ENCODE measurements at regions not wholly inside any gene's neighbourhood (a gene's known extent, or its start where the extent isn't known, plus 50 kb on each side); places are given as distances from the start of the nearest gene placed in this dataset.

GRCh38 chr4:179823342-179823741 is 2381.1 kb upstream of the AGA start:
- no peak for DNase-seq (ENCODE audit: insufficient read length, low spot score, missing footprints)
- H3K36me3 ChIP-seq (ENCODE audit: insufficient read depth, low read length) = no peaks in the 10 kb centered on the region
- H2AFZ ChIP-seq (ENCODE audit: low read length) = no peak overlapping the region
- no peaks in the 10 kb centered on the region for H3K4me1 ChIP-seq (ENCODE audit: insufficient read depth, low read length)
- H3K4me3 ChIP-seq (ENCODE audit: insufficient read depth, low read length) = no peak overlapping the region
- no peaks in the 10 kb centered on the region for H4K20me1 ChIP-seq (ENCODE audit: insufficient read depth, low read length)
- no peaks in the 10 kb centered on the region for H3K27me3 ChIP-seq (ENCODE audit: insufficient read depth, low read length)
- TF ChIP-seq, protein P1, sequence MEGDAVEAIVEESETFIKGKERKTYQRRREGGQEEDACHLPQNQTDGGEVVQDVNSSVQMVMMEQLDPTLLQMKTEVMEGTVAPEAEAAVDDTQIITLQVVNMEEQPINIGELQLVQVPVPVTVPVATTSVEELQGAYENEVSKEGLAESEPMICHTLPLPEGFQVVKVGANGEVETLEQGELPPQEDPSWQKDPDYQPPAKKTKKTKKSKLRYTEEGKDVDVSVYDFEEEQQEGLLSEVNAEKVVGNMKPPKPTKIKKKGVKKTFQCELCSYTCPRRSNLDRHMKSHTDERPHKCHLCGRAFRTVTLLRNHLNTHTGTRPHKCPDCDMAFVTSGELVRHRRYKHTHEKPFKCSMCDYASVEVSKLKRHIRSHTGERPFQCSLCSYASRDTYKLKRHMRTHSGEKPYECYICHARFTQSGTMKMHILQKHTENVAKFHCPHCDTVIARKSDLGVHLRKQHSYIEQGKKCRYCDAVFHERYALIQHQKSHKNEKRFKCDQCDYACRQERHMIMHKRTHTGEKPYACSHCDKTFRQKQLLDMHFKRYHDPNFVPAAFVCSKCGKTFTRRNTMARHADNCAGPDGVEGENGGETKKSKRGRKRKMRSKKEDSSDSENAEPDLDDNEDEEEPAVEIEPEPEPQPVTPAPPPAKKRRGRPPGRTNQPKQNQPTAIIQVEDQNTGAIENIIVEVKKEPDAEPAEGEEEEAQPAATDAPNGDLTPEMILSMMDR (IDR thresholded peaks at IDR 0.05; ENCODE audit: extremely low read depth, low read depth, low read length) = no peak
- H3K79me2 ChIP-seq (ENCODE audit: insufficient read depth, low read length) = no peaks in the 10 kb centered on the region
- H3K4me2 ChIP-seq (ENCODE audit: insufficient read depth, low read length) = no peak overlapping the region
- H3K9me3 ChIP-seq (ENCODE audit: low read depth, low read length) = no peaks in the 10 kb centered on the region
- no peak overlapping the region for H3K27ac ChIP-seq (ENCODE audit: low read depth, low read length)

DNA sequence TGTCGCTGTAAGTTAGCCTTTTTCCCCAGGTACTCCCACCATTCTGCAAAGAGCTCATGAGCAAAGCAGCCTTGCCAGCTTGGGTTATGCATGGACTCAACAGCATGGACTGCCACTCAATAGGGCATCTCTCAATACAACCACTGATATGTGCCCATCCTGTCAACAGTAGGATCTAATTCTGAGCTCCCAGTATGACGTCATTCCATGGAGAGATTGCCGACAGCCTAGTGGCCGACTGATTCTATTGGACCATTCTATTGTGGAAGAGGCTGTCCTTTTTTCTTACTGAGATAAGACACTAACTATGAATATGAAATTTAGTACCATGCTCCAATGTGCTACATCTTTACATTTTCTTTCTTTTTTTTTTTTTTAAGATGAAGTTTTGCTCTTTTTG is 2389.0 kb upstream of the AGA start:
- H4K20me1 ChIP-seq (ENCODE audit: insufficient read depth, low read length) = no peaks in the 10 kb centered on the region
- H3K36me3 ChIP-seq (ENCODE audit: insufficient read depth, low read length) = no peaks in the 10 kb centered on the region
- TF ChIP-seq, protein P1 (IDR thresholded peaks at IDR 0.05; ENCODE audit: extremely low read depth, low read depth, low read length) = no peak
- no peak for DNase-seq (ENCODE audit: insufficient read length, low spot score, missing footprints)
- H2AFZ ChIP-seq (ENCODE audit: low read length) = no peak overlapping the region
- H3K4me3 ChIP-seq (ENCODE audit: insufficient read depth, low read length) = no peak overlapping the region
- H3K4me1 ChIP-seq (ENCODE audit: insufficient read depth, low read length) = no peaks in the 10 kb centered on the region
- no peak overlapping the region for H3K27ac ChIP-seq (ENCODE audit: low read depth, low read length)
- H3K79me2 ChIP-seq (ENCODE audit: insufficient read depth, low read length) = no peaks in the 10 kb centered on the region
- no peak overlapping the region for H3K4me2 ChIP-seq (ENCODE audit: insufficient read depth, low read length)
- peaks cover 7% of the 10 kb centered on the region for H3K9me3 ChIP-seq (ENCODE audit: low read depth, low read length)
- no peaks in the 10 kb centered on the region for H3K27me3 ChIP-seq (ENCODE audit: insufficient read depth, low read length)

DNA sequence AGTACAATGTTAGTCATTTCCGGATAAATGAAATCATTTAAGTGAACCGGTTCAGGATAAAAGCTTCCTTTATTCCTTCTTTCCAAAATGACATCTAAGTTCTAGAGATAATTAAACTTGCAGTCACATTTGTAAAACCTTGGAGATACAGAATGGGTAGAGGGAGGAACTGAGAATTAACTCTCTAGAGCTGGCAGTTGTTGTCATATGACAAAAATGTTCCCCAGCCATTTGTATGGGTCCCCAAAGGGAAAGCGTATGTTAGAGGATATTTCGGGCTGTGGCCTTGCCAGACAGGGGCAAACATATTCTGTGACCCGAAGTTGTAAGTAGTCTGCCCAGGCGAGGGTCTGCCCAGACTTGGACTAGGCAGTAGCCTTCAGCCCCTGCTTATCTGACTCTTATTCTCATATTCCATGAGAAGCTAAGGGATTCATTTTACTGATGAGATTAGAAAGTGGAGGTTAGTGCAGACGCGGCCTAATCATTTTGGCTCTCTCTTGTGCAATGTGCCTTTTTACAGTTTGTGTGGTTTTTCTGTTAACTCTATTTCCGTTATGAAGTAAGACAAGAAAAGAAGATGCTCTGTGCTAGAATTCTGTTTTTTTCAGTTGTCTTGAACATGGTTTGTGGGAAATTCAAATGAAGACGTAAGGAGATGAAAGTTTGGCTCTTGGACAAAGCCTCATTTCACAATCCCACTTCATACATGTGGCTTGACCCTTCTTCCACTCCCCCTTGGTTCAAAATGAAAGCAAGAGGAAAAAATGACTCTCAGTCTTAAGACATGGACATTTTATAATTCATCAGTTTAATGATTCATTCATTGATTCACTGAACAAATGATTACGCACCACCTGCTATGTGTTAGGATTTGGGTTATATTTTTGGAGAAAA is 2394.2 kb upstream of the AGA start:
- H3K4me1 ChIP-seq (ENCODE audit: insufficient read depth, low read length) = no peaks in the 10 kb centered on the region
- H3K4me3 ChIP-seq (ENCODE audit: insufficient read depth, low read length) = no peak overlapping the region
- H3K27ac ChIP-seq (ENCODE audit: low read depth, low read length) = no peak overlapping the region
- DNase-seq (ENCODE audit: insufficient read length, low spot score, missing footprints) = no peak
- H3K27me3 ChIP-seq (ENCODE audit: insufficient read depth, low read length) = no peaks in the 10 kb centered on the region
- H2AFZ ChIP-seq (ENCODE audit: low read length) = no peak overlapping the region
- no peak overlapping the region for H3K4me2 ChIP-seq (ENCODE audit: insufficient read depth, low read length)
- no peaks in the 10 kb centered on the region for H4K20me1 ChIP-seq (ENCODE audit: insufficient read depth, low read length)
- TF ChIP-seq, protein P1 (IDR thresholded peaks at IDR 0.05; ENCODE audit: extremely low read depth, low read depth, low read length) = no peak
- no peaks in the 10 kb centered on the region for H3K79me2 ChIP-seq (ENCODE audit: insufficient read depth, low read length)
- H3K9me3 ChIP-seq (ENCODE audit: low read depth, low read length) = peaks cover 12% of the 10 kb centered on the region
- no peaks in the 10 kb centered on the region for H3K36me3 ChIP-seq (ENCODE audit: insufficient read depth, low read length)

DNA sequence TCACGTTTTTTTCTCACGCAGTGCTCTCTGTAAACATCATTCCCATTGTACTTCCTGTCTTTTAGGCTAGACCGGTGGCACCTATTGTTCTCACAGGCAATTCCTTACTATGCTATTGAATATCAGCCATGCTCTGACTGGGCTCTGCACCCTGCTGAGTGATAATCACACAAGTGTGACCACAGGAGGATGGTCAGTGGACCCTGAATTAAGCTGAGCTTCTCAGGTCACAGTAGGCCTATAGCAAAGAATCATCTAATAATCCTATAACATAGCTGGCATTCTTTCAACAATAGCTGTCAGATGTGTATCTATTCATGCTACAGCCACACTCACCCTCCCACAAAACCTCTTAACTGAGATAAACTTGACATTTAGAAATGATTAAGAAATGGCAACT is 2399.8 kb upstream of the TENM3 start:
- Histone ChIP-seq H3K4me2 (ENCODE audit: insufficient read depth, low read length) (no peak overlapping the region), H3K36me3 (ENCODE audit: insufficient read depth, low read length) (no peaks in the 10 kb centered on the region), H3K79me2 (ENCODE audit: insufficient read depth, low read length) (no peaks in the 10 kb centered on the region), H2AFZ (ENCODE audit: low read length) (no peak overlapping the region), H3K4me3 (ENCODE audit: insufficient read depth, low read length) (no peak overlapping the region), H4K20me1 (ENCODE audit: insufficient read depth, low read length) (no peaks in the 10 kb centered on the region), H3K4me1 (ENCODE audit: insufficient read depth, low read length) (no peaks in the 10 kb centered on the region), H3K27ac (ENCODE audit: low read depth, low read length) (no peak overlapping the region), H3K27me3 (ENCODE audit: insufficient read depth, low read length) (no peaks in the 10 kb centered on the region), H3K9me3 (ENCODE audit: low read depth, low read length) (no peaks in the 10 kb centered on the region)
- TF ChIP-seq, protein P1 (IDR thresholded peaks at IDR 0.05; ENCODE audit: extremely low read depth, low read depth, low read length) = no peak
- DNase-seq (ENCODE audit: insufficient read length, low spot score, missing footprints) = no peak
